ENCODE measurements at regions not wholly inside any gene's neighbourhood (a gene's known extent, or its start where the extent isn't known, plus 50 kb on each side); places are given as distances from the start of the nearest gene placed in this dataset.

GRCh38 chr22:48147831-48148230 lies 1385.4 kb downstream of the TBC1D22A start:
- no peak for FAIRE-seq
- no peaks in the 10 kb centered on the region for H3K27me3 ChIP-seq (ENCODE audit: control insufficient read depth, insufficient read depth, low read length)
- H3K36me3 ChIP-seq (ENCODE audit: control insufficient read depth, insufficient read depth, low read length) = no peaks in the 10 kb centered on the region
- no peak for TF ChIP-seq CTCF (IDR thresholded peaks at IDR 0.05; ENCODE audit: insufficient read depth, low read length, severe bottlenecking)
- DNase-seq (ENCODE audit: low read depth) = no peak
- H3K4me3 ChIP-seq (ENCODE audit: low read depth, low read length) = no peak overlapping the region

GRCh38 chr22:48147404-48147803 lies 1385.0 kb downstream of the TBC1D22A start:
- H3K27me3 ChIP-seq (ENCODE audit: control insufficient read depth, insufficient read depth, low read length) = no peaks in the 10 kb centered on the region
- TF ChIP-seq CTCF (IDR thresholded peaks at IDR 0.05; ENCODE audit: insufficient read depth, low read length, severe bottlenecking) = no peak
- DNase-seq (ENCODE audit: low read depth) (no peak), FAIRE-seq (no peak)
- H3K4me3 ChIP-seq (ENCODE audit: low read depth, low read length) = no peak overlapping the region
- no peaks in the 10 kb centered on the region for H3K36me3 ChIP-seq (ENCODE audit: control insufficient read depth, insufficient read depth, low read length)

GRCh38 chr22:48146426-48146825 lies 1384.0 kb downstream of the TBC1D22A start:
- Histone ChIP-seq H3K27me3 (ENCODE audit: control insufficient read depth, insufficient read depth, low read length) (no peaks in the 10 kb centered on the region), H3K4me3 (ENCODE audit: low read depth, low read length) (no peak overlapping the region), H3K36me3 (ENCODE audit: control insufficient read depth, insufficient read depth, low read length) (no peaks in the 10 kb centered on the region)
- DNase-seq (ENCODE audit: low read depth) = no peak
- no peak for FAIRE-seq
- no peak for TF ChIP-seq CTCF (IDR thresholded peaks at IDR 0.05; ENCODE audit: insufficient read depth, low read length, severe bottlenecking)

- TF ChIP-seq CTCF (IDR thresholded peaks at IDR 0.05; ENCODE audit: insufficient read depth, low read length, severe bottlenecking) = no peak
- no peak for FAIRE-seq
- H3K36me3 ChIP-seq (ENCODE audit: control insufficient read depth, insufficient read depth, low read length) = no peaks in the 10 kb centered on the region
Measured at GRCh38 chr22:48145738-48146137, 1383.3 kb downstream of the TBC1D22A start.

GRCh38 chr22:48144318-48144717 lies 1381.9 kb downstream of the TBC1D22A start:
- no peaks in the 10 kb centered on the region for H3K27me3 ChIP-seq (ENCODE audit: control insufficient read depth, insufficient read depth, low read length)
- FAIRE-seq = no peak
- H3K4me3 ChIP-seq (ENCODE audit: low read depth, low read length) = no peak overlapping the region
- TF ChIP-seq CTCF (IDR thresholded peaks at IDR 0.05; ENCODE audit: insufficient read depth, low read length, severe bottlenecking) = no peak
- DNase-seq (ENCODE audit: low read depth) = no peak
- no peaks in the 10 kb centered on the region for H3K36me3 ChIP-seq (ENCODE audit: control insufficient read depth, insufficient read depth, low read length)

More at GRCh38 chr22:48145738-48146137, 1383.3 kb downstream of the TBC1D22A start:
- DNase-seq (ENCODE audit: low read depth) = no peak
- no peaks in the 10 kb centered on the region for H3K27me3 ChIP-seq (ENCODE audit: control insufficient read depth, insufficient read depth, low read length)
- no peak overlapping the region for H3K4me3 ChIP-seq (ENCODE audit: low read depth, low read length)

- DNase-seq (ENCODE audit: low read depth) (no peak), FAIRE-seq (no peak)
- no peak overlapping the region for H3K4me3 ChIP-seq (ENCODE audit: low read depth, low read length)
- H3K27me3 ChIP-seq (ENCODE audit: control insufficient read depth, insufficient read depth, low read length) = no peaks in the 10 kb centered on the region
- TF ChIP-seq CTCF (IDR thresholded peaks at IDR 0.05; ENCODE audit: insufficient read depth, low read length, severe bottlenecking) = no peak
- H3K36me3 ChIP-seq (ENCODE audit: control insufficient read depth, insufficient read depth, low read length) = no peaks in the 10 kb centered on the region
Measured at GRCh38 chr22:48143856-48144255, 1381.4 kb downstream of the TBC1D22A start.

All from bronchial epithelial cell (primary cell).